ENCODE measurements at regions not wholly inside any gene's neighbourhood (a gene's known extent, or its start where the extent isn't known, plus 50 kb on each side); places are given as distances from the start of the nearest gene placed in this dataset.

DNA sequence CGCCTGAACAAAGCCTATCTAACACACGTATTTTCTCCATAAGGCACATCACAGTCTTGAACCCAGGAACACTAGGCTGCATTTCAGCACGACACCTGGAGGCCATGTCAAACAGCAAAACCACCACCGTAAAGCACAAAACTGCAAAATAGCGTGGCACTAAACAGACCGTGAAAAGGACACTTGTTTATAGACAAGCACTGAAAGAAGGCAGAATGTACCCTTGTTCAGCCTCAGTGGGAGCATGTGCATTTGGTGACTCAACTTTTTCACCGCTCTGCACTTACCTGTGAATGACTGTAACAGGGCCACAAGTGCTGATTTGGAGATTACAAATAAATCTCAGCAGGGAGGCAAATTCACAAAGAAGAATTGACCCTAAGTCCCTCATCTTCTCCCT, 80.8 kb downstream of the ISG20 start:
- no peak overlapping the region for H3K4me3 ChIP-seq
- no peak for DNase-seq
- TF ChIP-seq EZH2 (IDR thresholded peaks at IDR 0.05; ENCODE audit: insufficient read depth, poor library complexity, severe bottlenecking), result no peak
- no peak for TF ChIP-seq EZH2phosphoT487 (IDR thresholded peaks at IDR 0.05; ENCODE audit: insufficient read depth, low read depth)
- H3K27ac ChIP-seq, result no peak overlapping the region
- no peak overlapping the region for H2AFZ ChIP-seq
- H3F3A ChIP-seq (ENCODE audit: insufficient read depth), result no peaks in the 10 kb centered on the region
- H3K9me2 ChIP-seq (ENCODE audit: insufficient read depth), result no peaks in the 10 kb centered on the region
- H3K4me1 ChIP-seq (ENCODE audit: insufficient read depth), result no peaks in the 10 kb centered on the region
- in situ Hi-C loops (cut with MboI), result no loop called here
- no peaks in the 10 kb centered on the region for H4K20me1 ChIP-seq (ENCODE audit: insufficient read depth)
- WGBS, 2 experiments (ENCODE audit: low coverage in 1 of 2, low lambda C conversion rate in 2 of 2, missing lambda C conversion rate in 2 of 2), result 72 to 75% methylated on average over 7 of the region's 7 CpGs
- no peaks in the 10 kb centered on the region for H3K36me3 ChIP-seq (ENCODE audit: low read depth)
- H3K9me3 ChIP-seq (ENCODE audit: low read depth), result no peaks in the 10 kb centered on the region
- H3K27me3 ChIP-seq (replicated peaks; ENCODE audit: insufficient read depth), result peaks cover 6% of the 10 kb centered on the region; the same call in 1 of the 2 replicates
- H3K79me2 ChIP-seq (ENCODE audit: insufficient read depth), result no peaks in the 10 kb centered on the region
- no peak overlapping the region for H3K9ac ChIP-seq
- no peak overlapping the region for H3K4me2 ChIP-seq (ENCODE audit: unreplicated experiment)

DNA sequence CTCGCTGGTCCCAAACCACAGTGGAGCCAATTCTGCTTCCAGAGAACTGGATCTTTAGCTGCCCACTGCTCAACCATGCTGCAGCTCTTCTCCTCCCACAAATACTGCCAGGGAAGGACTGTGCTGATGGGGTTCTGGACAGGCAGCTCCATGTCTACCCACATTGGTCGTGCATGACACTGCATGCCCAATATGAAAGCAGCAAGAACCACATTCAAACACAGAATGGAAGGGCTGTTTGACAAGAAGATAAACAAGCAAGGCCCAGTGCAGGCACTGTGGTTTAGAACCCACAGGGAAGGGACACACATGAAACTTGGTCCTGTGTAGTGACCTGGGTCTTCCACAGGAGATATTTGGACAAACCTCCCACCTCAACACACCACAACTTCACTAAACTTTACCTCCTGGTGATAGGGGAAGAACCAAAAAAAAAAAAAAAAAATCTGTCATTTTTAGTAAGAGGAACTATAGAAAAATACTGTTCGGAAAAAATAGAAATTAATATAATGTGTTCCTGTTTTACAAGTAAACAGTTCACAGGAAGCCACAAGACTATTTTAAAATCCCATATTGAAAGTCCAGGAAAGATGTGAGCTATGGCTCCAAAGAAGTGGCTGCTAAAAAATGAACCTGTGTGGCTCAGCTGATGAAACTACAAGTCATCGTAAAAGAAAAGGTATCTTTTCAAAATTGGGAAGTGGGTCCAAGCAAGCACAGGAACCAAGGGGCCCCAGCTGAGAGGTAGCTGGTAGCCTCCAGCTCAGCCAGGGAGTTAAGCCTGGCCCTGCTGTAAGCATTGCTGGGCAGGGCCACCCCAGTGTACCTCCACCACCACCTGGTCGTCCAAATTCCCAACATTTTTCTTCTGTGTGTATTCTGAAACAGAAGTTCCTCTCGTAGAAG, 77.7 kb upstream of the ACAN start:
- WGBS, 2 experiments (ENCODE audit: low coverage in 1 of 2, low lambda C conversion rate in 2 of 2, missing lambda C conversion rate in 2 of 2), result 40 to 46% methylated on average over 6 of the region's 6 CpGs
- no peak overlapping the region for H3K27ac ChIP-seq
- no peaks in the 10 kb centered on the region for H3K36me3 ChIP-seq (ENCODE audit: low read depth)
- H3K4me2 ChIP-seq (ENCODE audit: unreplicated experiment), result no peak overlapping the region
- no peak for DNase-seq
- no peak overlapping the region for H3K4me3 ChIP-seq
- no peaks in the 10 kb centered on the region for H3K79me2 ChIP-seq (ENCODE audit: insufficient read depth)
- in situ Hi-C loops (cut with MboI), result no loop called here
- TF ChIP-seq EZH2phosphoT487 (IDR thresholded peaks at IDR 0.05; ENCODE audit: insufficient read depth, low read depth), result no peak
- TF ChIP-seq EZH2 (IDR thresholded peaks at IDR 0.05; ENCODE audit: insufficient read depth, poor library complexity, severe bottlenecking), result no peak
- H3K9me3 ChIP-seq (ENCODE audit: low read depth), result no peaks in the 10 kb centered on the region
- no peaks in the 10 kb centered on the region for H4K20me1 ChIP-seq (ENCODE audit: insufficient read depth)
- H3K4me1 ChIP-seq (ENCODE audit: insufficient read depth), result no peaks in the 10 kb centered on the region
- no peaks in the 10 kb centered on the region for H3F3A ChIP-seq (ENCODE audit: insufficient read depth)
- no peak overlapping the region for H2AFZ ChIP-seq
- H3K9me2 ChIP-seq (ENCODE audit: insufficient read depth), result no peaks in the 10 kb centered on the region
- H3K9ac ChIP-seq, result no peak overlapping the region
- H3K27me3 ChIP-seq (replicated peaks; ENCODE audit: insufficient read depth), result peaks cover 8% of the 10 kb centered on the region

DNA sequence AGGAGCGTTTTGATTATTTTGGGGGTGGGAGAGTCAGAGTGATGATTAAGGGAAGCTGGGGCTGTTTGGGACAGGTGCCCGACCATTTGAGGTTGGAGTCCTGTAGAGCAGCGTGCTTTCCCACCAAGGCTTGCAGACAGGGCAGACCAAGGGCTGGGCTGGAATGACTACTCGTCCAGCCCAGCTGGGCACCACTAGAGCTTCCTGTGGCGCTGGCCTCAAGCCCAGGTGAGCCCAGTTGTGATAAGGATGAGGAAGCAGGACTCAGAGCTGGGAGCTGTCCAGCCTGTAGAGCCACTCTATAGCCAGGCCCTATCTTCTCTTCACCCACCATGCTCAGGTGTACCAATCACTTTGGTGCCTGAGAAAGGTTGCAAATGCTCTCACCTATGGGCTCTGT, 75.8 kb upstream of the ACAN start:
- in situ Hi-C loops (cut with MboI), result no loop called here

DNA sequence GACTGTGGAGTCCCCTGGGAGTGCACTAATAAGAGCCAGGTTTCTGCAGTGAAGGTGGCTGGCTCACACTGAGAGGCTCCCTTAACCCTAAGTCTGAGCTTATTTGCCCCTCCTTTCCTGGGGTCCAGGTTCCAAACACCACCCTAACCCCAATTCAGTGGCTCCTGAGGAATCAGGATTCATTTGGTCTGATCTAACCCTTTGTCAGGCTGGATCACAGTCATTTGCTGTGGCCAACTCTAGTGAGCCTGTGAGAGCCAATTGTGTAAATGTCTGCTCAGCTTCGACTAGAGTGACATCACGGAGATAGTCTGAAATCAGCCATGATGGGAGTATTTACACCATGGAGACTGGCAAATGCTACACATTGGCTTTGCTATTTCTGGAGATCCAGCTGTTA, 73.7 kb upstream of the ACAN start:
- no peak overlapping the region for H2AFZ ChIP-seq
- peaks cover 14% of the 10 kb centered on the region for H3K27me3 ChIP-seq (replicated peaks; ENCODE audit: insufficient read depth)
- H3K4me1 ChIP-seq (ENCODE audit: insufficient read depth), result no peaks in the 10 kb centered on the region
- H3K9me3 ChIP-seq (ENCODE audit: low read depth), result no peaks in the 10 kb centered on the region
- H3K4me3 ChIP-seq, result no peak overlapping the region
- no peak overlapping the region for H3K4me2 ChIP-seq (ENCODE audit: unreplicated experiment)
- H3K9ac ChIP-seq, result no peak overlapping the region
- no peaks in the 10 kb centered on the region for H3K79me2 ChIP-seq (ENCODE audit: insufficient read depth)
- no peaks in the 10 kb centered on the region for H3K36me3 ChIP-seq (ENCODE audit: low read depth)
- DNase-seq, result no peak
- no peak overlapping the region for H3K27ac ChIP-seq
- no peaks in the 10 kb centered on the region for H3K9me2 ChIP-seq (ENCODE audit: insufficient read depth)
- H4K20me1 ChIP-seq (ENCODE audit: insufficient read depth), result no peaks in the 10 kb centered on the region
- in situ Hi-C loops (cut with MboI), result no loop called here
- WGBS, 2 experiments (ENCODE audit: low coverage in 1 of 2, low lambda C conversion rate in 2 of 2, missing lambda C conversion rate in 2 of 2), result 19 to 25% methylated on average over 2 of the region's 2 CpGs
- TF ChIP-seq EZH2phosphoT487 (IDR thresholded peaks at IDR 0.05; ENCODE audit: insufficient read depth, low read depth) (no peak), EZH2 (IDR thresholded peaks at IDR 0.05; ENCODE audit: insufficient read depth, poor library complexity, severe bottlenecking) (no peak)
- no peaks in the 10 kb centered on the region for H3F3A ChIP-seq (ENCODE audit: insufficient read depth)

More for the DNA sequence above, 75.8 kb upstream of the ACAN start:
- no peak for TF ChIP-seq EZH2phosphoT487 (IDR thresholded peaks at IDR 0.05; ENCODE audit: insufficient read depth, low read depth)
- no peak for TF ChIP-seq EZH2 (IDR thresholded peaks at IDR 0.05; ENCODE audit: insufficient read depth, poor library complexity, severe bottlenecking)
- Histone ChIP-seq H3K9me2 (ENCODE audit: insufficient read depth) (no peaks in the 10 kb centered on the region), H3K4me1 (ENCODE audit: insufficient read depth) (no peaks in the 10 kb centered on the region), H3K36me3 (ENCODE audit: low read depth) (no peaks in the 10 kb centered on the region), H4K20me1 (ENCODE audit: insufficient read depth) (no peaks in the 10 kb centered on the region), H2AFZ (no peak overlapping the region), H3K79me2 (ENCODE audit: insufficient read depth) (no peaks in the 10 kb centered on the region), H3K4me2 (ENCODE audit: unreplicated experiment) (no peak overlapping the region), H3K4me3 (no peak overlapping the region), H3F3A (ENCODE audit: insufficient read depth) (no peaks in the 10 kb centered on the region), H3K27me3 (replicated peaks; ENCODE audit: insufficient read depth) (peaks cover 9% of the 10 kb centered on the region), H3K27ac (no peak overlapping the region), H3K9ac (no peak overlapping the region), H3K9me3 (ENCODE audit: low read depth) (no peaks in the 10 kb centered on the region)
- WGBS, 2 experiments (ENCODE audit: low coverage in 1 of 2, low lambda C conversion rate in 2 of 2, missing lambda C conversion rate in 2 of 2), result 17 to 34% methylated on average over 4 to 5 of the region's 5 CpGs
- no peak for DNase-seq

Measured in GM23248 (cell line).